Hematopoietic multipotent progenitor cell treated with erythropoietin and hydrocortisone succinate and interleukin-3 and kit ligand, for 6 days (in vitro differentiated cells): ENCODE measurements at regions not wholly inside any gene's neighbourhood (a gene's known extent, or its start where the extent isn't known, plus 50 kb on each side); places are given as distances from the start of the nearest gene placed in this dataset.

Experiments used
- DNase-seq: peaks from one replicate; pipeline ENCODE4 v3.0.0-alpha.2; 2015

DNA sequence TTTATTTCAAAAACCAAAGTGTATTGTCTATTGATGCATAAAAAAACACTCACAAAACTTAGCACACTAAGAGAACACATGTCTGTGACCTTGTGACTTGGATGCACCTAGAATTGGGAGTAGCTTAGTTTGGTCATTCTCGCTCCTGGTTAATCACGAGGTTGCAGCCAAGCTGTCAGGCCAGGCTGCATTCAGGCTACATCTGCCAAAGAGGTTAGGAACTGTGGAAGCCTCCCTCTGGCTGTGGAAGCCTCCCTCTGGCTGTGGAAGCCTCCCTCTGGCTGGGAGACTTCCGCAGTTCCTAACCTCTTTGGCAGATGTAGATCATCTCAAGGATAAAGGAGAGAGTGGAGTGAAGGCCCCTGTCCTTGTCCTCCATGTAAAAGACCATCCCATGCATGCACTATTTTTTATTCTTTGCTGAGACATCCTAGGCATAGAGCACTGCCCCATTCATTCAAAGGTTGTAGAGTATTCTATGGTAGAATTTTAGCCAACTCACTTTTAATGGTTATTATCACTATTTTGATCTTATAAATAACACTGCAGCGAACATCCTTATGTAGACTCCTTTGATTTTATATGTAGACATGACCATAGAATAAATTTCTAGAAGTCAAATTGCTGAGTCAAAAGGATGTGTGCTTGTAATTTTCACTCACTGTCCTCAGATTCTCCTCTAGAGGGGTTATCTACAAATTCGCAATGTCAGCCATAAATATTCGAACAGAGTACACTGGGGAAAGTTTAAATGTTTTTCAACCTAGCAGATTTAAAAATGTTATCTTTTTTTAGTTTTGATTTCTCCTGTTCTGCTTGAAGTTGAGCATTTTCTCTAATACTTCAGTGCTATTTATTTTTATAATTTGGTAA, 63.0 kb upstream of the IGLL5 start:
- no peak for DNase-seq

DNA sequence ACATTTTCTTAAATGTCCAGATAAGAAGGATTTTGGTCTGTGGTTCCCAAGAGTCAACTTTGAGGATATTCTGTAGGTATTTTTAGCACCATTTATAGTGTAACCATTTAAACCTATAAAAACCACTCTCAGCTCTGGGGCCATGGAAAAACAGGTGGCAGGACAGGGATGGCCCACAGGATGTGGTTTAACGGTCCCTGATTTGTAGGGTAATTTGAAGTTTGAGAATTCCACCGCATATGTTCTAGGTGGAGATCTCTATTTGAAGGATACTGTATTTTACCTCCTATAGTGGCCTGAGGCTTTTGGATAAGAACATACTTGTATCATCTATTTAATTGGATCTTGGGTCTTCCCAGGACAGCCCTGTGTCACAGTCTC, 62.4 kb upstream of the IGLL5 start:
- no peak for DNase-seq

DNA sequence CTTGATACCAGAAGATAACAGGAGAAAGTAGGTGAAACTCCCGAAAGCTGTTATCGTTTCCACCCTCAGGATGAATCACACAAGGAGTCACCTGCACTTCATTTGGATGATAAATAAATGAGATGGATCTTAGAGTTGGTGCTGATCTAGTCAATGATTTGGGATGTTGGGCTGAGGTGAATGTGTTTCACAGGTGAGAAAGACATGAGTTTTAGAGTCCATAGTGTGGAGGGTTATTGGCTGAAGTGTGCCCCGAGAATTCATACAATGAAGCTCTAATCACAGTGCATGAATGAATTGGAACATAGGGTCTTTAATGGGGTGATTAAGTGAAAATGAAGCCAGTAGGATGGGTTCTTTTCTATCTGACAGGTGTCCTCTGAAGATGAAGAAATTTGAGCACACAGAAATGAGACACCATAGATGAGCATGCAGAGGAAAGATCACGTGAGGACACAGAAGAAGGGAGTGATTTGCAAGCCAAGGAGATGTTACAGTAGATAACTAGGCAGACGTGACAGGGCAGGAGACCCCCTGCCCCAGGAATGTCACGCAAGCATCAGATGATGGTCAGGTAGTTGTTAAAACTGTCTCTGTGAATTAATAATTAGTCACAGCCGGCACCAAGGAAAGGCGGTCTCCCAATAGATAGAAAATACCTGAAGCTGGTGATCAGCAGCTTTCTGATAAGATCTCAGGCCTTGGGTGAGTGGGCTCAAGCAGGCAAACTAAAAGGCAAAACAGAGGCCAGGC, 60.3 kb upstream of the IGLL5 start:
- DNase-seq: no peak

DNA sequence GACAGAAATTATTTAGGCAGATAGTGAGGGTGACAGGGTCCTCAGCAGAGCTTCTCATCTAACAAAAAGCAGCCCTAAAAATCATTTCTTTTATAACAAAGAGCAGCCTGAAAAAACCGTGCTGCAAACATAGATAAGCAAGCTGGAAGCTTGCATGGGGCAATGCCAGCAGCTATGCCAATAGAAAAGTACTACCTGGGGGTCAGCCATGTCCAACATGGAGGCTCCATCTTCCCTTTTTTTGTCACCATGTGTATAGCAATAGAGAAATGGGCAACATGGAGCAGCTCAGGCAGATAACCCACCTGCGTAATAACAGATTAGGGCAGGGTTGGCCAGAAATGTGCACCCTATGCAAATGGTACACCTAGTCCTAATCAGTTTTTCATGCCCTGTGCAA, 57.4 kb upstream of the IGLL5 start:
- DNase-seq: no peak

DNA sequence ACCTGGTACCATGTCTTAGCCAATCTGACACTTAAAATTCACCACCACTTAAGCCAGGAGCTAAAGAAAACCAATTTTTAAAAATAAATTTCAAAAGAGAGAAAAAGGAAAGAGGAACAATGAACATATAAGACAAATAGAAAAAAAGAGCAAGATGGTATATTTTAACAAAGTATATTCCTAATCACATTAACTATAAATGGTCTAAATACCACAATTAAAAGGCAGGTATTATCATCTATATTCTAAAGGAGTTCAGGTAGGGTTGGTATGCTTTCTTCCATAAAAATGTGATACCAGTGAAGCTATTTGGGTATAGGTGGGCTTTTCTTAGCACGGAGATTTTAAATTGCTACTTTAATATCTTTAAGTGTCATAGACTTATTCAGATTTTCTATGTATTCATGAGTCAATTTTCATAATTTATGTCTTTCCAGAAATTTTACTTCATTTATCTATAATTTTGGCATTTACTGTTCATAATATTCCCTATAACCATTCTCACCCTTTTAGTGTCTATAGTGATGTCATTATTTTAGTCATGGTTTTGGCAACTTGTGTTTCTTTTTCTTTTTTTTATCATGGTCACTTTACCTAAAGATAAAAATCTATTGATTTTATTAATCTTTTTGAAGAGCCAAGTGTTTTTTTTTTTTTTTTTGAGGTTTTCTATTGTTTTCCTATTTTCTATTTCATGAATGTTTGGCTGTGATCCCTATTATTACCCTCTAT, 56.5 kb upstream of the IGLL5 start:
- DNase-seq: no peak

DNA sequence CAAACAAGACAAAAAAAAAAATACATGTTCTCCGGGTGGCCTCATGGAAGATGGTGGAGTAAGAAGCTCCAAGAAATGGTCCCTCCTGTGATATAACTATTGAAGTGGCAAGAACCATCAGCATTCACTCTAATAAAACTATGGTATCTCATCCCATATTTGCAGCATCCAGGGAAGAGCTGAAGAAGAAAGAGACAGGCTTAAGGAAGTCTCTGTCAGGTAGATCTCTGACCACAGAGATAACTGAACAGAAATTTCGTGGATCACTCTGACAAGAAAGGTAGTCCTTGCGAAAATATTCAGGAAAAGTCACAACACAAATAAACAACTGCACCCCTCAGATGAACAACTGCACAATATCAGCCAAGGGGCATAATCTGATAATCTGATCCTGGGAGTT, 54.6 kb upstream of the IGLL5 start:
- DNase-seq: no peak

DNA sequence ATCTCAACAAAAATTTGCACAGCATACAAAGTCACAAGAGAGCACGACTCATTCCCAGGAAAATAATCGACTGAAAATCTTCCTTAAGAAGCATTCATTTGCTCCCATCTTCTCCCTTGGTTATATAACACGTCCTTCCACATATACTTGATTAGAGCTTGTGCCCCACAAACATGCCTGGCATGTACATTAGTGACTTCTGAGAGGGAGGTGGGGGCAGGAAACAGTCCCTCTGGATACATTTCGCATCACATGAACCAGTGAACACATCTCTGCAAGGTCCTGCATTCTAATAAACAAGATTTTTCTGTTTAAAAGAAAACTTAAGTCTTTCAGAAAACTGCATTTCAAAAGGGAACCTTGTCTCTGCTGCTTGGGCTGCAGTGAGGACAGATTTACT, 54.1 kb upstream of the IGLL5 start:
- no peak for DNase-seq

DNA sequence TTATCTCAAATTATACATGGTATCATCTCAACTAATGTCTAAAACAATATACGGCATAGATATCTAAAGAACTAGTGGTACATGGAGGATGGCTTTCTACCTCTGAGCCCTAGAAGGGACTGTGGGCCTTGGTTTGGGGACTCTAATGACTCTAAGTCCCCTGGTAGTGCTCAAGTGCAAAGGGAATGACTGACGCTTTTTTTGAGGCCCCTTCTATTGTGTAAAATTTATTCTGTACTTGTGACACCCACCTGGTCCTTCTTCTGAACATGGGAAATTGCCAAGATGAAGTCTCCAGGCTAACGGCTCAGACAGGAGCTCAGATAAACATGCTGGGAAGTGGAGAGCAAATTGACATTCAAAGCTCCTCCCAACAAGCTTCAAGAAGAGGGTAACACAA, 53.4 kb upstream of the IGLL5 start:
- DNase-seq: no peak

DNA sequence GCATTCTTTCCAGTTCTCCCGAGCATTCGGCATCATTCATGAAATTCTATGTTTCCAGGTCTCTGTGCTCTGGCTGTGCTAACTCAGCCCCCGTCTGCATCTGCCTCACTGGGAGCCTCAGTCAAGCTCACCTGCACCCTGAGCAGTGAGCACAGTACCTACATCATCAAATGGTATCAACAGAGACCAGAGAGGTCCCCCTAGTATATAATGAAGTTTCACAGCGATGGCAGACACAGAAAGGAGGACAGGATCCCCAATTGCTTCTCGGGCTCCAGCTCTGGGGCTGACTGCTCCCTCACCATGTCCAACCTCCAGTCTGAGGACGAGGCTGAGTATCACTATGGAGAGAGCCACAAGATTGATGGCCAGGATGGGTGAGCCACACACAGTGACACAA, 52.8 kb upstream of the IGLL5 start:
- no peak for DNase-seq

DNA sequence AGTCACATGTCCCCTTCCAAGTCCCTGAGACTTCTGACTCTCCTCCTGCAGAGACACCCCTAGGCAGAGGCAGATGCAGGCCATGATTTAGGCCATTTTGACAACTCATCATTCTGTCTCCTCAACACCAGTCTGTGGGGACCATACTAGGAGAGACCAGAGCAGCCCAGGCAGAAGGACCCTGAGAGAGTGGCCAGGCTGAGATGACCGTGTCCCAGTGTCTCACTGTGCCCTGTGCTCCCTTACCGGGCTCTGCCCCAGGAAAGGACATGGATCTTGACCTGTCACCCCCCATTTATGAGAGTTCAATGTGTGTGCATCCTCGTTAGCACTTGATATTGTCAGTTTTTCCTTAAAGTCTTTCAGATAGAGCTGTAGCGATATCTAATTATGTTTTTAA, 52.4 kb upstream of the IGLL5 start:
- no peak for DNase-seq

DNA sequence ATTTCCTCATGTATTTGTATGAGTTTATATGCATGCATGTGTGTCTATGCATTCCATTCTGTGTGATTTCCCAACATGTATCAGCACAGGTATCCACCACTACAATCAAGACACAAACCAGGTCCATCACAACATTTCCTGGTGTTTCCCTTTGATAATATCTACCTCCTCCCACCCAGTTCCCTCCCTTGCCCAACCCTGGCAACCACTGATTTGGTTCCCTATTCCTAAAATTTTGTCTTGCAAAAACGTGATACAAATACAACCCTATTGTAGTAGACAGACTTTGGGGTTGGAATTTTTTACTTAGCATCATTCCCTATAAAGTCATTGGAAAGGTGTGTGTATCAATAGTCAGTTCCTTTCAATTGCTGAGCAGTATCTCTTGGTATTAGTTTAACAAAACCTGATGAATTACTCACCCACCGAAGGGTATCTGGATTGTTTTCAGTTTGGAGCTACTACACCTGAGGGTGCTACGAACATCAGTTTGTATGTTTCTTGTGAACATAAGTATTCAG, 51.8 kb upstream of the IGLL5 start:
- no peak for DNase-seq

DNA sequence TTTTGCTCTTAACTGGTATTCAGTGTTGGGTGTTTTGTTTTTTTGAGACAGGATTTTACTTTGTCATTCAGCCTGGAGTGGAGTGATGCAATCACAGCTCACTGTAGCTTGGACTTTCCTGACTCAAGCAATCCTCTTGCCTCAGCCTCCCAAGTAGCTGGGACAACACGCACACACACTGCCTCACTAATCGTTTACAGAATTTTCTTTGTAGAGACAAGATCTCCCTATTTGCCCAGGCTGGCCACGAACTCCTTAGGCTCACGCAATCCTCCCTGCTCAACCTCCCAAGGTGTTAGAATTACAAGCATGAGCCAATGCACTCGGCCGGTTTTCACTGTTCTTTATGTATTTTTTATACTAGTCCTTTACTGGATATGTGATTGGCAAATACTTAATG, 51.0 kb upstream of the IGLL5 start:
- no peak for DNase-seq
